ENCODE measurements at regions not wholly inside any gene's neighbourhood (a gene's known extent, or its start where the extent isn't known, plus 50 kb on each side); places are given as distances from the start of the nearest gene placed in this dataset.

DNA sequence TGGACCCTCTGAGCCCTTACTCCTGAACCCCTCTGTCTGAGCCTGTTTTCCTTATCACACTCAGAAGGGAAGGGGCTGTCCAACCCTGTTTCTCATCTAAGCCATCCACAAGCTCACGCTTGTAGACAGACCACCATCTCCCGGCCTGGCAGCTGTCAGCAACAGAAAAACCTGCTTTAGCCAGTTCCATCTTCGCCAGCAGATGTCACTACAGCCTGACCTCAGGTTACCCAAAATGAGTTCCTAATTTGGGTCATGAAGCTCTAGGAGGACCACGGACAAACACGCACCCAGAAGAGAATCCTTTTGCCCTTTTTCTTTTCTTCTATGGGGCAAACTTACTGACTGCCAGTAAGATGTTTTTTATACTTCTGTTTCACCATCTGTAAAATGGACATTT, 445.4 kb downstream of the BCOR start:
- Histone ChIP-seq H3K4me3 (no peak overlapping the region), H3K36me3 (no peaks in the 10 kb centered on the region), H3K27me3 (peaks cover 0 to 80% of the 10 kb centered on the region in 2 donors), H3K4me1 (no peaks in the 10 kb centered on the region), H3K27ac (no peak overlapping the region), H3K9me3 (no peaks in the 10 kb centered on the region)
- DNase-seq (ENCODE audit: low spot score in 2 of 2) = no peak
- intact Hi-C loops (cut with DNase I; ENCODE audit: low total_unique reads) = loop anchor here (1.0 kb wide), 1 partner anchor 31 kb away; no protein-coding TSS in a partner anchor
- TF ChIP-seq POLR2A (IDR thresholded peaks at IDR 0.05) = no peak
- TF ChIP-seq, protein P1, sequence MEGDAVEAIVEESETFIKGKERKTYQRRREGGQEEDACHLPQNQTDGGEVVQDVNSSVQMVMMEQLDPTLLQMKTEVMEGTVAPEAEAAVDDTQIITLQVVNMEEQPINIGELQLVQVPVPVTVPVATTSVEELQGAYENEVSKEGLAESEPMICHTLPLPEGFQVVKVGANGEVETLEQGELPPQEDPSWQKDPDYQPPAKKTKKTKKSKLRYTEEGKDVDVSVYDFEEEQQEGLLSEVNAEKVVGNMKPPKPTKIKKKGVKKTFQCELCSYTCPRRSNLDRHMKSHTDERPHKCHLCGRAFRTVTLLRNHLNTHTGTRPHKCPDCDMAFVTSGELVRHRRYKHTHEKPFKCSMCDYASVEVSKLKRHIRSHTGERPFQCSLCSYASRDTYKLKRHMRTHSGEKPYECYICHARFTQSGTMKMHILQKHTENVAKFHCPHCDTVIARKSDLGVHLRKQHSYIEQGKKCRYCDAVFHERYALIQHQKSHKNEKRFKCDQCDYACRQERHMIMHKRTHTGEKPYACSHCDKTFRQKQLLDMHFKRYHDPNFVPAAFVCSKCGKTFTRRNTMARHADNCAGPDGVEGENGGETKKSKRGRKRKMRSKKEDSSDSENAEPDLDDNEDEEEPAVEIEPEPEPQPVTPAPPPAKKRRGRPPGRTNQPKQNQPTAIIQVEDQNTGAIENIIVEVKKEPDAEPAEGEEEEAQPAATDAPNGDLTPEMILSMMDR (IDR thresholded peaks at IDR 0.05) = peak in 1 of 3 donors; percentile 14

DNA sequence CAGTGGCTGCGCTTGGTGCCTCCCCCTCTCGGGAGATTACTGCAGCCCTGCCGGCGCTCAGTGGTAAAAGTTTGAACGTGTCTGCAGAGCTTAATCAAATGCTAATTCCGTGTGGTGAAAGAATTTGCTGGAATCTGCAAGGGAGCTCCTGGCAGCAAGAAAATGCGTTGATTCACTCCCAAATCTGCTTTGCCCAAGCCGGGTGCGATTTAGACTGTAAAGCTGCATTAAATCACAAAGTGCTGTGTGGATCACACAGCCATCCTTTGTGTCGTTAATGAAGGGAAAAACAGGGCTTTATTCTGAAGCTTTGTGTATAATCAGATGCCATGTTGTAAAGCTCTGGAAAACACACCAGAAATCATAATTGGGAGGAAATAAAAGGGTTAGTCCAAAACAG, 444.1 kb downstream of the BCOR start:
- no peak for DNase-seq (ENCODE audit: low spot score in 2 of 2)
- Histone ChIP-seq H3K27ac (no peak overlapping the region), H3K4me3 (no peak overlapping the region), H3K27me3 (peaks cover 0 to 69% of the 10 kb centered on the region in 2 donors), H3K36me3 (no peaks in the 10 kb centered on the region), H3K4me1 (no peaks in the 10 kb centered on the region), H3K9me3 (no peaks in the 10 kb centered on the region)
- TF ChIP-seq POLR2A (IDR thresholded peaks at IDR 0.05) (no peak), POLR2AphosphoS5 (IDR thresholded peaks at IDR 0.05) (no peak)
- TF ChIP-seq, protein P1 (IDR thresholded peaks at IDR 0.05) = no peak
- intact Hi-C loops (cut with DNase I; ENCODE audit: low total_unique reads) = no loop called here

DNA sequence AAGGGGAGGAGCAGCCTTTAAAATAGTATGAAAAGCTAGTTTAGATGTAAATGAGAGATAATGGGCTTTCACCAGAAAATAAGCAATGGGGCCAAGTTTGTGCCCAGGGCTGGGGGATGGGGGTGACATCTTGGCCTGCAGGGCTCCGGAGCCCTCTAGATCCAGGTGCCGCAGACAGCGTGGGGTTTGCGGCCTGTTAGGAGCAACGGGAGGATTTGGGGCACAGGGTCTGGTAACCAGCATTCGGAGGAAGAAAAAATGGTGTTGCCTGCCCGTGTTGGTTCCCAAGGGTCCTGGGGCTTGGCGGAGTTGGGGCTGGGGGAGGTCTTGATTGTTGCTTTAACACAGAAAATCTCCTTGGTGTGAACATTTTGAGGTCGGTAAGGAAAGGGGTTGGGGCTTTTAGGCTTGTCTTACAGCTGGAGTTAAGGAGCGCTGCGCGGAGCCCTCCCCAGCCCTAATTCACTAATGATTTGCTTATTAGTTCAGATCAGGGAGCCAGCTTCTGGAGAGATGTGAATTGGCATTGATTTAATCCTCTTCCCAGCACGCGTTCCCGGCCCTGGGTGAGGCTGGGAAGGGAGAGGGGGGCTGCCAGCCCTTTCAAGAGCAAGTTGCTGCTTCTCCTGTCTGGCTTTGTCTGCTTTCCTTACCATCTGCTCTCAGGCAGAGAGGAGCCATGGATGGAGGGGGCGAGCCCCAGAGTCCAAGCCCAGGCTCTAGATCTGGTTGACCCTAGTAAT, 443.4 kb downstream of the BCOR start:
- no peaks in the 10 kb centered on the region for H3K36me3 ChIP-seq
- H3K9me3 ChIP-seq = no peaks in the 10 kb centered on the region
- intact Hi-C loops (cut with DNase I; ENCODE audit: low total_unique reads) = no loop called here
- no peak overlapping the region for H3K27ac ChIP-seq
- DNase-seq (ENCODE audit: low spot score in 2 of 2) = no peak
- no peak for TF ChIP-seq POLR2AphosphoS5 (IDR thresholded peaks at IDR 0.05)
- TF ChIP-seq, protein P1 (IDR thresholded peaks at IDR 0.05) = no peak
- TF ChIP-seq POLR2A (IDR thresholded peaks at IDR 0.05) = no peak
- peaks cover 0 to 66% of the 10 kb centered on the region in 2 donors for H3K27me3 ChIP-seq
- H3K4me3 ChIP-seq = no peak overlapping the region
- H3K4me1 ChIP-seq = no peaks in the 10 kb centered on the region

DNA sequence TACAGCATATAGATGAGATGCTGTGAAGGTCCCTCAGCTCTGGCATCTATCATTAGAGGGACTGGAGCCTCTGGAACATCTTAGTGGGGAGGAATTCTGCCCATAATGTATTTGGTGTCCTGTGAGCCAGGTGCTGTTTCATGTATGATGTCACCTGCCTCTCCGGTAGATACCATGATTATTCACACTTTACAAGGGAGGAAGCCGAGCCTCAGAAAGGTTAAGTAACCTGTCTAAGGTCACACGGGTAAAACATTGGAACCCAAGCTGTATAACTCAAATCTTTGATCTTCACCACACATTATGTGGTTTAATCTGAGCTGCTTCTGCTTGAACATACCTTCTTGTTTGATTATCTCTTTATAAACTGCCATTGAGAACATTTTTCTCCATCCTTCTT, 442.8 kb downstream of the BCOR start:
- peaks cover 0 to 60% of the 10 kb centered on the region in 2 donors for H3K27me3 ChIP-seq
- no peaks in the 10 kb centered on the region for H3K36me3 ChIP-seq
- H3K4me3 ChIP-seq = no peak overlapping the region
- intact Hi-C loops (cut with DNase I; ENCODE audit: low total_unique reads) = no loop called here
- no peaks in the 10 kb centered on the region for H3K4me1 ChIP-seq
- H3K9me3 ChIP-seq = no peaks in the 10 kb centered on the region
- DNase-seq (ENCODE audit: low spot score in 2 of 2) = no peak
- no peak overlapping the region for H3K27ac ChIP-seq
- TF ChIP-seq POLR2AphosphoS5 (IDR thresholded peaks at IDR 0.05) = no peak
- TF ChIP-seq, protein P1 (IDR thresholded peaks at IDR 0.05) = no peak
- TF ChIP-seq POLR2A (IDR thresholded peaks at IDR 0.05) = no peak

DNA sequence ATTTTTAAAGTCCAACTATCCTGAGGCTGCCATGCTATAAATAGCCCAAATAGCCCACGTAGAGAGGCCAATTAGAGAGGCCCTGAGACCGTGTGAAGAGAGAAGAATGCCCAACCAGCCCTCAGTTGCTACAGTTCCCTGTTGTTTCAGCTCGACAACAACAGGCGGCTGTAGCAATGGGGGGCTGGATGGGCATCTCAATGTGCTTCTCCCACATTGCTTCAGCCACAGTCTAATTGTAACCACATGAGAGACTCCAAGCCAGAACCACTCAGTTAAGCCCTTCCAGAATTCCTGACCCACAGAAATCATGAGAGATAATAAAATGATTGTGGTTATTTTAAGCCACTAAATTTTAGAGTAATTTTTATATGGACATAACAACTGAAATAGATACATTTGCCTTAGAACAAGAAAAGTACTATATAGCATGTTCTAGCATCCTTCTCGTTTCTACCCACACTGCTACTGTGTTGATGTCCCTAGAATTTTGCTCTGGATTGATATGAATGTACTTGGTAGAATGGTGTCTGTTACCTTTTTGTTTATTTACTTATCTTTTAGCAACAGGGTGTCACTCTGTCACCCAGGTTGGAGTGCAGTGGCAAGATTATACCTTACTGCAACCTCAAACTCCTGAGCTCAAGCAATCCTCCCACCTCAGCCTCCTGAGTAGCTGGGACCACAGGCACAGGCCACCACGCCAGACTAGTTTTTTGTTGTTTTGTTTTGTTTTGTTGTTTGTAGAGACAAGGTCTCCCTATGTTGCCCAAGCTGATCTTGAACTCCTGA, 436.4 kb downstream of the BCOR start:
- intact Hi-C loops (cut with DNase I; ENCODE audit: low total_unique reads) = no loop called here
- Histone ChIP-seq H3K36me3 (no peaks in the 10 kb centered on the region), H3K27me3 (peaks cover 0 to 15% of the 10 kb centered on the region in 2 donors), H3K4me3 (no peak overlapping the region), H3K27ac (no peak overlapping the region), H3K4me1 (no peaks in the 10 kb centered on the region), H3K9me3 (no peaks in the 10 kb centered on the region)
- TF ChIP-seq POLR2A (IDR thresholded peaks at IDR 0.05) = no peak
- TF ChIP-seq POLR2AphosphoS5 (IDR thresholded peaks at IDR 0.05) = no peak
- TF ChIP-seq, protein P1 (IDR thresholded peaks at IDR 0.05) = no peak
- DNase-seq (ENCODE audit: low spot score in 2 of 2) = no peak
